ENCODE measurements at regions not wholly inside any gene's neighbourhood (a gene's known extent, or its start where the extent isn't known, plus 50 kb on each side); places are given as distances from the start of the nearest gene placed in this dataset.
"Not testable (repeated sequence)": the region's sequence is repeated elsewhere in the genome, so short reads cannot be mapped to it uniquely, and the experiment has no call there.

DNA sequence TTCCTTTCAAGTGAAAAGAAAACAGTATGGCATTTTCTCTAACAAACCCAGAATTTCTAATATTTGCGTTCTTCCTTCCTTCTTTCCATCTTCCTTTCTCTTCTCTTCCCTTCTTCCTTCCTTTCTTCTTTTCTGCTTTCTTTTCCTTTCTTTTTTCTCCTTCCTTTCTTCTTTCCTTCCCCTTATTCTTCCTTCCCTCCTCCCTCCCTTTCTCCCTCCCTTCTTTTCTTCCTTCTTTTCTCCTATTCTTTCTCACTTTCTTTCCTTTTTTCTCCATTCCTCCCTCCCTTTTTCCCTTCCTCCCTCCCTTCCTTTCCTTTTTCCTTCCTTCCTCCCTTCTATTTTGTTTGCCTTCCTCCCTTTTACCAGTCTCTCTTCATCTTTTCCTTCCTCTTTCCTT, 194.8 kb downstream of the SHCBP1 start:
- Histone ChIP-seq H3K4me3 (ENCODE audit: low read depth, low read length) (no peak overlapping the region), H3K9me3 (ENCODE audit: control insufficient read depth, insufficient read depth, low read depth, low read length) (no peaks in the 10 kb centered on the region), H3K4me1 (ENCODE audit: control insufficient read depth, insufficient read depth, low read length) (no peaks in the 10 kb centered on the region), H3K36me3 (ENCODE audit: control insufficient read depth in 2 of 2, insufficient read depth in 1 of 2, low read length in 2 of 2) (no peaks in the 10 kb centered on the region), H3K27ac (ENCODE audit: extremely low read depth, low read depth, low read length) (no peak overlapping the region)
- TF ChIP-seq ZNF555 (tag by site-specific recombination; conservative IDR thresholded peaks at IDR 0.05) (no peak), ZNF488 (tag by site-specific recombination; IDR thresholded peaks at IDR 0.05) (no peak), WT1 (tag by site-specific recombination; IDR thresholded peaks at IDR 0.05) (no peak), ZNF629 (tag by site-specific recombination; IDR thresholded peaks at IDR 0.05) (no peak), PRDM1 (tag by site-specific recombination; IDR thresholded peaks at IDR 0.05) (peak; percentile 86), ZFP41 (tag by site-specific recombination; IDR thresholded peaks at IDR 0.05; ENCODE audit: borderline replicate concordance) (no peak)
- TF ChIP-seq, protein P1, sequence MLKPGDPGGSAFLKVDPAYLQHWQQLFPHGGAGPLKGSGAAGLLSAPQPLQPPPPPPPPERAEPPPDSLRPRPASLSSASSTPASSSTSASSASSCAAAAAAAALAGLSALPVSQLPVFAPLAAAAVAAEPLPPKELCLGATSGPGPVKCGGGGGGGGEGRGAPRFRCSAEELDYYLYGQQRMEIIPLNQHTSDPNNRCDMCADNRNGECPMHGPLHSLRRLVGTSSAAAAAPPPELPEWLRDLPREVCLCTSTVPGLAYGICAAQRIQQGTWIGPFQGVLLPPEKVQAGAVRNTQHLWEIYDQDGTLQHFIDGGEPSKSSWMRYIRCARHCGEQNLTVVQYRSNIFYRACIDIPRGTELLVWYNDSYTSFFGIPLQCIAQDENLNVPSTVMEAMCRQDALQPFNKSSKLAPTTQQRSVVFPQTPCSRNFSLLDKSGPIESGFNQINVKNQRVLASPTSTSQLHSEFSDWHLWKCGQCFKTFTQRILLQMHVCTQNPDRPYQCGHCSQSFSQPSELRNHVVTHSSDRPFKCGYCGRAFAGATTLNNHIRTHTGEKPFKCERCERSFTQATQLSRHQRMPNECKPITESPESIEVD (tag by site-specific recombination; IDR thresholded peaks at IDR 0.05) = no peak
- ChIA-PET CTCF (no interaction called here), POLR2A (no interaction called here)

GRCh38 chr16:46404028-46404427, 217.2 kb downstream of the SHCBP1 start:
- POLR2A ChIA-PET = no interaction called here
- CTCF ChIA-PET = no interaction called here

GRCh38 chr16:46398559-46398958, 222.6 kb downstream of the SHCBP1 start:
- POLR2A ChIA-PET; H3K9me3 ChIP-seq (ENCODE audit: control insufficient read depth, insufficient read depth, low read depth, low read length): not testable (repeated sequence)

More at GRCh38 chr16:46404028-46404427, 217.2 kb downstream of the SHCBP1 start:
- Histone ChIP-seq H3K27ac (ENCODE audit: extremely low read depth, low read depth, low read length) (no peak overlapping the region), H3K9me3 (ENCODE audit: control insufficient read depth, insufficient read depth, low read depth, low read length) (no peaks in the 10 kb centered on the region), H3K4me1 (ENCODE audit: control insufficient read depth, insufficient read depth, low read length) (no peaks in the 10 kb centered on the region), H3K36me3 (ENCODE audit: control insufficient read depth in 2 of 2, insufficient read depth in 1 of 2, low read length in 2 of 2) (no peaks in the 10 kb centered on the region), H3K4me3 (ENCODE audit: low read depth, low read length) (no peak overlapping the region)
- TF ChIP-seq TCF7L2 (IDR thresholded peaks at IDR 0.05; ENCODE audit: borderline replicate concordance, low read depth, low read length) (no peak), ZNF366 (tag by site-specific recombination; conservative IDR thresholded peaks at IDR 0.05) (no peak), ZFHX2 (tag by site-specific recombination; conservative IDR thresholded peaks at IDR 0.05) (no peak), ZNF48 (tag by site-specific recombination; IDR thresholded peaks at IDR 0.05) (no peak), GLI4 (tag by site-specific recombination; IDR thresholded peaks at IDR 0.05) (no peak), ZNF624 (tag by site-specific recombination; IDR thresholded peaks at IDR 0.05) (no peak), ZBTB20 (tag by site-specific recombination; IDR thresholded peaks at IDR 0.05) (no peak), SCRT2 (tag by site-specific recombination; IDR thresholded peaks at IDR 0.05) (no peak), ZNF747 (tag by site-specific recombination; IDR thresholded peaks at IDR 0.05) (no peak), OSR2 (tag by site-specific recombination; IDR thresholded peaks at IDR 0.05) (no peak)
- TF ChIP-seq, protein P2, sequence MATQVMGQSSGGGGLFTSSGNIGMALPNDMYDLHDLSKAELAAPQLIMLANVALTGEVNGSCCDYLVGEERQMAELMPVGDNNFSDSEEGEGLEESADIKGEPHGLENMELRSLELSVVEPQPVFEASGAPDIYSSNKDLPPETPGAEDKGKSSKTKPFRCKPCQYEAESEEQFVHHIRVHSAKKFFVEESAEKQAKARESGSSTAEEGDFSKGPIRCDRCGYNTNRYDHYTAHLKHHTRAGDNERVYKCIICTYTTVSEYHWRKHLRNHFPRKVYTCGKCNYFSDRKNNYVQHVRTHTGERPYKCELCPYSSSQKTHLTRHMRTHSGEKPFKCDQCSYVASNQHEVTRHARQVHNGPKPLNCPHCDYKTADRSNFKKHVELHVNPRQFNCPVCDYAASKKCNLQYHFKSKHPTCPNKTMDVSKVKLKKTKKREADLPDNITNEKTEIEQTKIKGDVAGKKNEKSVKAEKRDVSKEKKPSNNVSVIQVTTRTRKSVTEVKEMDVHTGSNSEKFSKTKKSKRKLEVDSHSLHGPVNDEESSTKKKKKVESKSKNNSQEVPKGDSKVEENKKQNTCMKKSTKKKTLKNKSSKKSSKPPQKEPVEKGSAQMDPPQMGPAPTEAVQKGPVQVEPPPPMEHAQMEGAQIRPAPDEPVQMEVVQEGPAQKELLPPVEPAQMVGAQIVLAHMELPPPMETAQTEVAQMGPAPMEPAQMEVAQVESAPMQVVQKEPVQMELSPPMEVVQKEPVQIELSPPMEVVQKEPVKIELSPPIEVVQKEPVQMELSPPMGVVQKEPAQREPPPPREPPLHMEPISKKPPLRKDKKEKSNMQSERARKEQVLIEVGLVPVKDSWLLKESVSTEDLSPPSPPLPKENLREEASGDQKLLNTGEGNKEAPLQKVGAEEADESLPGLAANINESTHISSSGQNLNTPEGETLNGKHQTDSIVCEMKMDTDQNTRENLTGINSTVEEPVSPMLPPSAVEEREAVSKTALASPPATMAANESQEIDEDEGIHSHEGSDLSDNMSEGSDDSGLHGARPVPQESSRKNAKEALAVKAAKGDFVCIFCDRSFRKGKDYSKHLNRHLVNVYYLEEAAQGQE (tag by site-specific recombination; IDR thresholded peaks at IDR 0.05) = no peak
- TF ChIP-seq, protein P3, sequence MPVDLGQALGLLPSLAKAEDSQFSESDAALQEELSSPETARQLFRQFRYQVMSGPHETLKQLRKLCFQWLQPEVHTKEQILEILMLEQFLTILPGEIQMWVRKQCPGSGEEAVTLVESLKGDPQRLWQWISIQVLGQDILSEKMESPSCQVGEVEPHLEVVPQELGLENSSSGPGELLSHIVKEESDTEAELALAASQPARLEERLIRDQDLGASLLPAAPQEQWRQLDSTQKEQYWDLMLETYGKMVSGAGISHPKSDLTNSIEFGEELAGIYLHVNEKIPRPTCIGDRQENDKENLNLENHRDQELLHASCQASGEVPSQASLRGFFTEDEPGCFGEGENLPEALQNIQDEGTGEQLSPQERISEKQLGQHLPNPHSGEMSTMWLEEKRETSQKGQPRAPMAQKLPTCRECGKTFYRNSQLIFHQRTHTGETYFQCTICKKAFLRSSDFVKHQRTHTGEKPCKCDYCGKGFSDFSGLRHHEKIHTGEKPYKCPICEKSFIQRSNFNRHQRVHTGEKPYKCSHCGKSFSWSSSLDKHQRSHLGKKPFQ (tag by site-specific recombination; IDR thresholded peaks at IDR 0.05) = no peak
- TF ChIP-seq, protein P4, sequence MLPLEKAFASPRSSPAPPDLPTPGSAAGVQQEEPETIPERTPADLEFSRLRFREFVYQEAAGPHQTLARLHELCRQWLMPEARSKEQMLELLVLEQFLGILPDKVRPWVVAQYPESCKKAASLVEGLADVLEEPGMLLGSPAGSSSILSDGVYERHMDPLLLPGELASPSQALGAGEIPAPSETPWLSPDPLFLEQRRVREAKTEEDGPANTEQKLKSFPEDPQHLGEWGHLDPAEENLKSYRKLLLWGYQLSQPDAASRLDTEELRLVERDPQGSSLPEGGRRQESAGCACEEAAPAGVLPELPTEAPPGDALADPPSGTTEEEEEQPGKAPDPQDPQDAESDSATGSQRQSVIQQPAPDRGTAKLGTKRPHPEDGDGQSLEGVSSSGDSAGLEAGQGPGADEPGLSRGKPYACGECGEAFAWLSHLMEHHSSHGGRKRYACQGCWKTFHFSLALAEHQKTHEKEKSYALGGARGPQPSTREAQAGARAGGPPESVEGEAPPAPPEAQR (tag by site-specific recombination; IDR thresholded peaks at IDR 0.05) = no peak
- TF ChIP-seq, protein P5, sequence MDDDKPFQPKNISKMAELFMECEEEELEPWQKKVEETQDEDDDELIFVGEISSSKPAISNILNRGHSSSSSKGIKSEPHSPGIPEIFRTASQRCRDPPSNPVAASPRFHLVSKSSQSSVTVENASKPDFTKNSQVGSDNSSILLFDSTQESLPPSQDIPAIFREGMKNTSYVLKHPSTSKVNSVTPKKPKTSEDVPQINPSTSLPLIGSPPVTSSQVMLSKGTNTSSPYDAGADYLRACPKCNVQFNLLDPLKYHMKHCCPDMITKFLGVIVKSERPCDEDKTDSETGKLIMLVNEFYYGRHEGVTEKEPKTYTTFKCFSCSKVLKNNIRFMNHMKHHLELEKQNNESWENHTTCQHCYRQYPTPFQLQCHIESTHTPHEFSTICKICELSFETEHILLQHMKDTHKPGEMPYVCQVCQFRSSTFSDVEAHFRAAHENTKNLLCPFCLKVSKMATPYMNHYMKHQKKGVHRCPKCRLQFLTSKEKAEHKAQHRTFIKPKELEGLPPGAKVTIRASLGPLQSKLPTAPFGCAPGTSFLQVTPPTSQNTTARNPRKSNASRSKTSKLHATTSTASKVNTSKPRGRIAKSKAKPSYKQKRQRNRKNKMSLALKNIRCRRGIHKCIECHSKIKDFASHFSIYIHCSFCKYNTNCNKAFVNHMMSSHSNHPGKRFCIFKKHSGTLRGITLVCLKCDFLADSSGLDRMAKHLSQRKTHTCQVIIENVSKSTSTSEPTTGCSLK (tag by site-specific recombination; IDR thresholded peaks at IDR 0.05) = no peak

More at GRCh38 chr16:46398559-46398958, 222.6 kb downstream of the SHCBP1 start:
- H3K36me3 ChIP-seq (ENCODE audit: control insufficient read depth in 2 of 2, insufficient read depth in 1 of 2, low read length in 2 of 2); H3K4me3 ChIP-seq (ENCODE audit: low read depth, low read length); H3K4me1 ChIP-seq (ENCODE audit: control insufficient read depth, insufficient read depth, low read length); H3K27ac ChIP-seq (ENCODE audit: extremely low read depth, low read depth, low read length); CTCF ChIA-PET: not testable (repeated sequence)

Measured in HEK293 (cell line).